ENCODE measurements at regions not wholly inside any gene's neighbourhood (a gene's known extent, or its start where the extent isn't known, plus 50 kb on each side); places are given as distances from the start of the nearest gene placed in this dataset.

DNA sequence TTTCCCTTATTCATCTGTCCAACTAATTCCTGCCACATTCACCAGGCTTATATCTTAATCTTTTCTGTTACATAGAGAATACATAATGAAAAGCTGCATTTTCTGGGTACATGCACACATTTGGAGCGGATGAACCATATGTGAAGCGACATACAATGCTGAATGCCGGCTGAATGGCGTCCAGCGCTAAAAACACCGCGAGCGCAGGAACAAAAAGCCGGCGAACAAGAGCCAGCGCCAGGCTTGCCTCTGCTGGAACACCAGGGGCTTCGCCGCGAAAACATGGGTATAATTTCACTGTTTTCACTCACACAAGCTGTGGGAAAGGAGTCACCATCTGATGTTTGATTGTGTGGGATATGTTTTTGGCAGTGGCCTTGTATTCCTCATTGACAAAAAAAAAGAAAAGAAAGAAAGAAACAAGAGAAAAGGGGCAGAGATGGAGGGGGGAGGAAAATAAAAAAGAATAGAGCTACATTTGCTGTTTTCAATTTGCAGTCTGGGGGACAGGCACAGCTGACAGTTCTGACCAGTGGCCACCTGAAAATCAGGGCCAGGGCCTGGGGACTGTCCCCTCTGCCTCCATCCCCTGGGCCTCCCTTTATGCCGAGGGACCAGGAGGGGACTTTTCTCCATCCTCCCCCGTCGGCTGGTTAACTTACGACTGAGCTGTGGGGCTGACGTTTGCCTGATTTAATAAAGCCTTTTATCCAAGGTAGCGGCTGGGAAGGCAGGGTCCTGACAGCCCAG lies 70.2 kb upstream of the OLIG2 start:
- H2BK12ac ChIP-seq (ENCODE audit: low read depth, low read length): no peak overlapping the region
- no peaks in the 10 kb centered on the region for H3K23me2 ChIP-seq (ENCODE audit: low read depth, low read length)
- DNase-seq (ENCODE audit: low read depth in 1 of 2, low spot score in 2 of 2) (no peak), FAIRE-seq (no peak)
- H3K23ac ChIP-seq (ENCODE audit: insufficient read length): no peak overlapping the region
- H2BK20ac ChIP-seq (ENCODE audit: low read length): no peak overlapping the region
- peak overlapping the region; percentile 9 for H4K91ac ChIP-seq (replicated peaks; ENCODE audit: insufficient read length, low read length)
- WGBS, 2 experiments (ENCODE audit: extremely low coverage in 1 of 2, insufficient coverage in 1 of 2, insufficient read length in 1 of 2, insufficient replicate concordance in 2 of 2, low coverage in 1 of 2, low lambda C conversion rate in 2 of 2, missing lambda C conversion rate in 1 of 2): 89% methylated on average over 20 of the region's 20 CpGs; no CpG with 5 or more reads in 1 of the 2 experiments
- no peak overlapping the region for H2BK5ac ChIP-seq (ENCODE audit: low read depth, low read length)
- H3K79me1 ChIP-seq (ENCODE audit: low read depth, low read length): no peaks in the 10 kb centered on the region
- H4K8ac ChIP-seq (ENCODE audit: extremely low read depth, insufficient read depth, low read length): no peak overlapping the region; the same call in 1 of the 2 replicates
- no peak overlapping the region for H3K56ac ChIP-seq (replicated peaks; ENCODE audit: insufficient read length, low read depth, low read length)
- H3K9me3 ChIP-seq (ENCODE audit: insufficient read depth in 2 of 2, low read depth in 1 of 2, low read length in 1 of 2): no peaks in the 10 kb centered on the region
- no peak overlapping the region for H3K27ac ChIP-seq (ENCODE audit: low read depth, low read length)
- no peak overlapping the region for H3K14ac ChIP-seq (ENCODE audit: insufficient read length)
- TF ChIP-seq TAF7 (optimal IDR thresholded peaks at IDR 0.05; ENCODE audit: borderline replicate concordance, low read depth, low read length) (no peak), SP1 (IDR thresholded peaks at IDR 0.05; ENCODE audit: low read depth, low read length) (no peak), YY1 (IDR thresholded peaks at IDR 0.05; ENCODE audit: low read depth, low read length) (no peak), HDAC6 (IDR thresholded peaks at IDR 0.05; ENCODE audit: low read depth, low read length) (no peak), RNF2 (IDR thresholded peaks at IDR 0.05; ENCODE audit: borderline replicate concordance, low read depth, low read length, missing control alignments, poor library complexity, severe bottlenecking) (no peak), CBX5 (IDR thresholded peaks at IDR 0.05; ENCODE audit: low read depth, low read length) (no peak), KDM4A (IDR thresholded peaks at IDR 0.05; ENCODE audit: low read depth, low read length, severe bottlenecking) (no peak), RAD21 (IDR thresholded peaks at IDR 0.05 in 1 of 2, conservative IDR thresholded peaks at IDR 0.05 in 1 of 2; ENCODE audit: low read depth in 2 of 2, low read length in 2 of 2) (no peak)
- H3K18ac ChIP-seq (ENCODE audit: extremely low read depth, low read length): no peak overlapping the region
- H3K36me3 ChIP-seq (ENCODE audit: control insufficient read depth in 2 of 4, insufficient read depth in 4 of 4, low read length in 3 of 4): no peaks in the 10 kb centered on the region
- no peak overlapping the region for H3K4me2 ChIP-seq (ENCODE audit: insufficient read depth in 1 of 2, low read depth in 2 of 2, low read length in 2 of 2)
- no peak overlapping the region for H2AK5ac ChIP-seq (ENCODE audit: low read depth, low read length)
- H3K9ac ChIP-seq (replicated peaks in 1 of 4; ENCODE audit: extremely low read depth in 1 of 4, low read depth in 3 of 4, low read length in 3 of 4): no peak overlapping the region
- POLR2A ChIA-PET (ENCODE audit: partially characterized antibody): interaction anchor here (0.6 to 1.5 kb wide), 3 partner anchors 12 to 1084 kb away, joined by 3 read pairs; no protein-coding TSS in a partner anchor
- H3K27me3 ChIP-seq (replicated peaks in 1 of 4; ENCODE audit: control insufficient read depth in 3 of 4, extremely low read depth in 1 of 4, insufficient read depth in 3 of 4, low read length in 3 of 4): no peaks in the 10 kb centered on the region
- peaks cover 5 to 18% (median 7%) of the 10 kb centered on the region in 4 experiments; a peak in 6 of 7 replicates for H3K4me1 ChIP-seq (replicated peaks in 1 of 4; ENCODE audit: control insufficient read depth in 3 of 4, insufficient read depth in 4 of 4, low read length in 3 of 4)
- no peak overlapping the region for H2BK120ac ChIP-seq (replicated peaks; ENCODE audit: low read depth, low read length)
- H2AFZ ChIP-seq (ENCODE audit: low read length): peak overlapping the region; percentile 55; the same call in 1 of the 2 replicates
- no peak overlapping the region for H2BK15ac ChIP-seq (ENCODE audit: low read length)
- H4K20me1 ChIP-seq (replicated peaks in 1 of 2; ENCODE audit: control insufficient read depth in 1 of 2, insufficient read depth in 2 of 2, low read length in 2 of 2): no peaks in the 10 kb centered on the region
- H4K5ac ChIP-seq (ENCODE audit: insufficient read length, low read depth, low read length): no peak overlapping the region
- H3K4me3 ChIP-seq (ENCODE audit: extremely low read depth in 1 of 4, insufficient read depth in 2 of 4, low read depth in 3 of 4, low read length in 4 of 4): no peak overlapping the region
- H3K4ac ChIP-seq (replicated peaks; ENCODE audit: insufficient read length, low read depth, low read length): no peak overlapping the region
- no peaks in the 10 kb centered on the region for H3K79me2 ChIP-seq (ENCODE audit: control insufficient read depth in 1 of 2, insufficient read depth in 2 of 2, low read length in 2 of 2)
- CTCF ChIA-PET (ENCODE audit: partially characterized antibody): interaction anchor here (0.8 to 2.6 kb wide), 6 partner anchors 15 to 172 kb away, joined by 3 to 8 read pairs (median 4); no protein-coding TSS in a partner anchor
